ENCODE measurements at regions not wholly inside any gene's neighbourhood (a gene's known extent, or its start where the extent isn't known, plus 50 kb on each side); places are given as distances from the start of the nearest gene placed in this dataset.
"Not testable (repeated sequence)": the region's sequence is repeated elsewhere in the genome, so short reads cannot be mapped to it uniquely, and the experiment has no call there.

- no peak overlapping the region for H3K27ac ChIP-seq
- no peak for TF ChIP-seq CTCF (IDR thresholded peaks at IDR 0.05)
- H3K4me3 ChIP-seq = no peak overlapping the region
- DNase-seq (ENCODE audit: low spot score) = no peak
Observed at GRCh38 chr18:65671621-65672415, 79.0 kb upstream of the CDH7 start.

DNA sequence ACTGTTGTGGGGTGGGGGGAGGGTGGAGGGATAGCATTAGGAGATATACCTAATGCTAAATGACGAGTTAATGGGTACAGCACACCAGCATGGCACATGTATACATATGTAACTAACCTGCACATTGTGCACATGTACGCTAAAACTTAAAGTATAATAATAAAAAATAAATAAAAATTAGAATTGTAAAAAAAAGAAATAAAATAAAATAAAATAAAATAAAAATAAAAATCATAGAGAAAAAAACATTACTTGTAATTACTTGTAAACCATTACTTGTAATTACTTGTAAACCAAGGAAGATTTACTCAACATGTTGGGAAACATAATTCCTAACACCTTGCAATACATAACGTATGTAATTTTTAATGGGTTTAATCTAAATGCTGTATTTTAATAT lies 80.7 kb upstream of the CDH7 start:
- DNase-seq (ENCODE audit: low spot score); H3K4me3 ChIP-seq; H3K27ac ChIP-seq: not testable (repeated sequence)

- no peak overlapping the region for H3K27ac ChIP-seq
- no peak for TF ChIP-seq CTCF (IDR thresholded peaks at IDR 0.05)
- no peak overlapping the region for H3K4me3 ChIP-seq
- no peak for DNase-seq (ENCODE audit: low spot score)
Observed at GRCh38 chr18:65661391-65661790, 89.4 kb upstream of the CDH7 start.

DNA sequence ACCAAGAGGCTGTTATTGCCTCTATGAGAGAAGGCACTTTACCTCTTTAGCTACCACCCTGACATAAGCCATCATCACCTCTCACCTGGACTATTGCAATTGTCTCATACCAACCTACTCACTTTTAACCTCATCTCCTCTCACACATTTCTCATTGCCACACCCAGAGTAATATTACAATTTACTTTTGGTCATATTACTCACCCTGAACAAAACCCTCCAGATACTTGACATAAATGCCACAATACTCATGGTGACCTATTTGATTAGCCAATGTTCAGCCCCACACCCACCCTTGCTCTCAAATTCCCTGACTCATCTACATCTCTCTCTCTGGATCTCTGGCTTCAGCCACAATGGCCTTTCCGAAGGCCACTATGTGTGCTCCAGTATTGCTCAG lies 90.9 kb upstream of the CDH7 start:
- Histone ChIP-seq H3K4me3 (no peak overlapping the region), H3K27ac (no peak overlapping the region)
- DNase-seq (ENCODE audit: low spot score) = no peak
- TF ChIP-seq CTCF (IDR thresholded peaks at IDR 0.05) = no peak

GRCh38 chr18:65659312-65659711 lies 91.5 kb upstream of the CDH7 start:
- DNase-seq (ENCODE audit: low spot score) = no peak
- TF ChIP-seq CTCF (IDR thresholded peaks at IDR 0.05) = no peak
- no peak overlapping the region for H3K27ac ChIP-seq
- H3K4me3 ChIP-seq = no peak overlapping the region

DNA sequence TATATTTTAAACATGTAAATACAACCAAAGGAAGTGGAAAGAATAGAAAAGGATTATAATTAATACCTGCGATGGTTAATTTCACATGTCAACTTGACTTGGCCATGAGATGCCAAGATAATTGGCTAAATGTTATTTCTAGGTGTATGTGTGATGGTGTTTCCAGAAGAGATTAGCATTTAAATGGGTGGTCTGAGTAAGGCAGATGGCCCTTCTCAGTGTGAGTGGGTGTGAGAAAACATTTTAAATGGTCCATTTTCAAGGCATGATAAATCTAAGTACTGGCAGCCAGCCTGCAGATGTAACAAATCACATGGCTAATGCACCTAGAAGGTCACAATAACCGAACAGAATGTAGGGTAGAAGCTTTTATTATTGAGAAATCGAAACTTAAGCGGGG lies 99.6 kb upstream of the CDH7 start:
- no peak for TF ChIP-seq CTCF (IDR thresholded peaks at IDR 0.05)
- Histone ChIP-seq H3K4me3 (no peak overlapping the region), H3K27ac (no peak overlapping the region)
- no peak for DNase-seq (ENCODE audit: low spot score)

- no peak for DNase-seq (ENCODE audit: low spot score)
- H3K4me3 ChIP-seq = no peak overlapping the region
- TF ChIP-seq CTCF (IDR thresholded peaks at IDR 0.05) = no peak
- no peak overlapping the region for H3K27ac ChIP-seq
Observed at GRCh38 chr18:65632236-65632635, 118.6 kb upstream of the CDH7 start.

All from coronary artery (tissue), 2 donors.